ENCODE measurements at regions not wholly inside any gene's neighbourhood (a gene's known extent, or its start where the extent isn't known, plus 50 kb on each side); places are given as distances from the start of the nearest gene placed in this dataset.
A peak's percentile ranks its signal among the peaks of the same experiment; 100 is the strongest.
"Not testable (repeated sequence)": the region's sequence is repeated elsewhere in the genome, so short reads cannot be mapped to it uniquely, and the experiment has no call there.

- DNase-seq: not testable (repeated sequence)
These were observed 153.1 kb upstream of the PCDH9 start for GRCh38 chr13:67383109-67383757.

DNA sequence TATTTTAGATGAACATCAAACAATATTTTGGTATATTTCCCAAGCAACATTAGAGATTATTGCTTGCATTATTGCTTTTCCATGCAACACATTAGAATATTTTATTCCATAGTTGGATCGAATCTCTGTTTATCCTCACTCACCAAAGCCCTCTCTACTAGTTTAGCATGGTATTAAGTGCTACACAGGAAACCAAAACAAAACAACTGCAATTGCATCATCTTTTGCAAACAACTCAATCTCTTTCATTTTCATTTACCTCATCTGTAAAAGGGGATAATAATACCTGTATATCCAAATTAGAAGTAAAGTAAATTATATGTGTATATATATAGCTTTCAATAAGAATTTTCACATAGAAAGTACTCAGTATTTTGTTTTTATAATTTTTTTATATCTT lies 147.8 kb upstream of the PCDH9 start:
- no peak for DNase-seq

DNA sequence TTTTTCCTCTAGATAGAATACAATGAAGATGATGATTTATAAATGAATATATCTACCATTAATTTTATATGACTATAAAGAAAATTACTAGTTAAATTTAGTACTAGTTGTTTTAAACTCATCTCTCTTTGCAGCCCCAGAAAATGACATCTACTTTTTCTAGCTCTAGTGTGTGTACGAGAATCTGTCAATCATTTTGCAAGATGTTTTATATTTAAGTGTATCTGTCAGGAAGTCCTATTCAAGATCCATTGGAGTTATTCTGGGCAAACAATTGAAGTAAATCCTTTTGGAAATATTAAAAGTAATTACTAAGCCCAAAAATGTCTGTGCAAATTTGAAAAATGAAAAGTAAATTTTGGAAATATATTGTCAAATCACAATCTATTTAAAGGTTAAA lies 144.3 kb upstream of the PCDH9 start:
- DNase-seq: no peak

- no peak for DNase-seq
These were observed 142.8 kb upstream of the PCDH9 start for GRCh38 chr13:67372868-67373464.

DNA sequence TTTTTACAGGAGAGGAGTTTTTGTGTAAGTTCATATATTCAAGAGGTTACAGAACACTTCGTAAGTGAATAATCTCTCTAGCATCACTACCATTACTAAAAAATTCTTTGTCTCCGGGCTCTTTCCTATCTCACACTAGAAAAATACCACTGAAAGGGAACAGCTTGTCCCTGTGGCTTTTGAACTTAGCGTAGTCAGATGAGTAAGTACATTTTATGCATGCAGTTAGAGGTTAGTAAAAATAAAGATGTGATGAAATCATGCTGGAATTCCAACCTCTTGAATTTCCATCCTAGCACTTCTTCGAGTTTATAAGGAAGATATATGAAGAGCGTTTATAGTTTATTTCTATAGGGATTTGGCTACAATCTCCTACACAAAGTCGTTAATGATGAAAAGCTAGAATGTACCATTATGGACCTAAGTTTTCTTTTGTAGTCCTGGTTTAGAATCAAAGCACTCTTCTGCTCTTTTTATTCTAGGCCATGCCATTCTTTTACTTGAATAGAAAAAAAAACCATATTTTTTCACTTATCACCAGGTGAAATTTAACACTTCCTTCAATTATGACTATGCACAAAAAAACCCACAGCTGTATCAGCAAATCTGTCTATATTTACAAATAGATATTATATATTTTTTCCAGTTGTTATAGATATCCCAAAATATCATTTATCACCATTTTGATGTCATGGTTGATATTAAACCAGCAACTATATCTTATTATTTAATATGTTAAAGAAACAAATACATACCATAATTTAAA lies 139.9 kb upstream of the PCDH9 start:
- DNase-seq: no peak

- no peak for DNase-seq
These were observed 137.3 kb upstream of the PCDH9 start for GRCh38 chr13:67367399-67367798.

DNA sequence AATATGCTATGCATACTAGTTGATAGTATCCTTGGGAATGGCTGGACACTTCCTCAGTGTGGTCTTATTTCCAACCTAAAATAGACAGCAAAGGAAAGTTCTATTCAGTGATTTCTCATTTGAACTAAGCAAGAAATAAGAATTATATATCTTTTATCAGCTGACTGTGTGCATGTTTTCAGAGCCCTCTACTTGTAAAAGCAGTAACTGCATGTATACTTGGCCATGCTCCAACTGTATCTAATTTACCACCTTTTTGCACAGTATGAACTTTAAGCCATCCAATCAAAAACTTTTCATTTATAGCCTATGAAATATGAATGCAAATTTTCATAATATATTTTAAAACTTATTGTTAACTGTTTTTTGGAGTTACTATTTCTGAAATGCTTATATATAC lies 136.4 kb upstream of the PCDH9 start:
- DNase-seq: no peak

DNA sequence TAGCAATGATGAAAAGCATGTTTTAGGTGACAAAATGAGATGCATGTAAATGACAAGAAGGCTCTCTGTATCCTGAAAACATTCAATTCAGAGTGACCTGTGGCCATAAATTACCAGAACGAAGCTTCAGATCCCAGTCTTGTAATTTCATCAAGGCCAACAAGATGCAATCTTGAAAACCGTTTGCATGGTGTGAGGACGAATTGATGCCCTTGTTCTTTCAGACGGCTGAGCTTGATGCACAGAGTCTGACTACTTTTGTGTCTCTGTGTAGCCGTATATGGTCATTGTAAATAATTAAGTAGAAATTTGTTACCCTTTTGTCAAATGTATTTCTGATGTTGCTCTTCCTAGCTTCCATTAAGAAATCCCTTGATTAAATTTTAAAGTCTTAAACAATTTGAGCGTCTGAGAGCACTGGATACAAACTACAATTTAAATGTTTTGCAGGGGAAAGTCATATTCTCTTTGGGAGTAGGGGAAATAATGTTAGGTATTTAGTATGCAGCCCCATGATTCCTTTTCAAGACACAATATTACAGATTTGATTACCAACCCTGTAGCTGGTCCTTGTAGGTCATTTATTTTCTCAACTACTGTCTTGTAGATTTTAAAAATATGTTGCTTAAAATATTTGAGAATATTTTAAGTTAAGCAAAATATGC lies 125.8 kb upstream of the PCDH9 start:
- no peak for DNase-seq

- DNase-seq: no peak
These were observed 123.8 kb upstream of the PCDH9 start for GRCh38 chr13:67353941-67354340.

- DNase-seq: no peak
These were observed 122.9 kb upstream of the PCDH9 start for GRCh38 chr13:67353031-67353430.

DNA sequence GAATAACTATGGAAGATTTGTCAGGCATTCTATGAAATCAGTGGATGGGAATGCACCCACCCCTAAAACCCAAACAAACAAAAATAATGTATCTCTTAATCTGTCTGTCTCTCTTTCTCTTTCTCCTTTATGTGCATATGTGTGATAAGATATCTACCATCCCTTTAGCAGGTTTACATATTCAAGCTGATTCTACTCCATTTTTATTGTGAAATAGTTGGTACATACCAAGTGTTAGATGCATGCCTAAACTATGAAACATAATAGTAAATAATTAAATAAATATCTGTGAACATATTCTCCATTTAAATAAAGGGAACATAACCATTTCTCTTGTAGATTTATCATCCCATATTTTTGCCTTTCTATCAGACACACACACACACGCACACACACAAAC lies 121.8 kb upstream of the PCDH9 start:
- DNase-seq: no peak

DNA sequence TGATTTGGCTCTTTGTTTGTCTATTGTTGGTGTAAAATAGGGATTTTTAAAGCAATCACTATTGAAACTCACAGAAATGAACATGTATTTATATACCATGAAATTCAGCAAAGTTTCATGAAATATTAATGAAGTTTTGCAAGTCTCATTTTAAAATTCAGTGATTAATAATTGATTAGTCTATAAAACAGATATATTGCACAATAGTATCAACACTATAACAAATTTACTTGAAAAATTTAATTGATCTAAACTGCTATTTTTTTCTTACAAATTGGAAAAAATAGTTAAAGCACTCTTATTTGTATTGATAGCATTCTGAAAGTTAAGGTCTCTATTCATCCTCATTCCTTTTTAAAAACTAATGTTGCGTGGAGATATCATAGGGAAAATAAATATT lies 121.0 kb upstream of the PCDH9 start:
- DNase-seq: no peak

DNA sequence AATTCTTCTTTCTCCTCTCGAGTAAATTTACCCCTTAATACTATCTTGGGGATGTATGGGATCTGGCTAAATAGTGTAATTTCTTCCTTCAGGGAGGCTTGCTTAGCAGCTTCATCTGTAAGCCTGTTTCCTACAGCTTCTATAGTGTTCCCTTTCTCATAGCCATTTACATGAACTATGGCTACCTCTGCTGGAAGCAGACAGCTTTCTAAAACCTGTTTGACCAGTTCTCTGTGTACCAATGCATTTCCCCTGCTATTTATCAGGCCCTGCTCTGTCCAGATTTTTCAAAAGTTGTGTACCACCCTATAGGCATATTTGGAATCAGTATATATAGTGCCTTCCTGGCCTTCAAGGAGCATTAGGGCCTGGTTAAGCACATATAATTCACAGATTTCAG lies 113.6 kb upstream of the PCDH9 start:
- DNase-seq: peak; percentile 43

- DNase-seq: no peak
These were observed 111.3 kb upstream of the PCDH9 start for GRCh38 chr13:67341406-67341805.

- DNase-seq: no peak
These were observed 100.0 kb upstream of the PCDH9 start for GRCh38 chr13:67330149-67330548.

- DNase-seq: no peak
These were observed 98.8 kb upstream of the PCDH9 start for GRCh38 chr13:67328895-67329294.

DNA sequence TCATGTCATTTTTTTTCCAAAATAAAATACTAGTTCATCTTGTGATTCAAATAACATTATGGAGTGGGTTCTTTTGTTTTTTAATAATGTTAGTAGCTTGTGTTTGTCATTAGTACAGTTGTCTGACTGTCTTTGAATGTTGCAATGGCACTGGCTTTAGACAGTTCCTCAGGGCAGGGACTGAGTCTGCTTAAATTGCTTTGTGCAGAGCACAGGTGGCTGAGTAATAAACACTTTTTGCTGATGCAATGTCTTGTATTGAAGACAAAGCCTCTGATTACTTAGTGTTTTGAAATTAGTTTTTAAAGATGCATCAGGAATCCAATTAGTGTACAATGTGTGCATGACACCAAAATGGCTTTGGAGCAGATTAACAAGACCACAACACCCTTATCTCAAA lies 88.7 kb upstream of the PCDH9 start:
- DNase-seq: no peak

- DNase-seq: no peak
These were observed 88.3 kb upstream of the PCDH9 start for GRCh38 chr13:67318398-67318797.

DNA sequence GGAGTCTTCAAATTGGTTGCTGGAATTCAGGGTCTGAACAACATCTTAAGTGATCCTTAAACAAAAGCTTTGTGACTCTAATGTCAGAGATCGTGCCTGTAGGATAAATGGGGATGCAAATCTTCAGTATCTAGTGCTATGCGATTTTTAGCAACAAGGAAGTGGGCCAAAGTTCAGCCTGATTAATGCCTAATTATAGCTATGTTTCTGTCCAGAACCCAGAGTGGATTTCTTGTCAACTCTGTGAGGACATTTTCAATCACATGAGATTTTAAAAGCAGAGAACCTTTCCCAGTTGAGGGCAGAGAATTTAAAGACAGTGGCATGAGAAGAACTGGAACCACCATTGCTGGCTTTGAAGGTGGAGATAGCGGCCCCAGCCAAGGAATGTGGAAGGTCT lies 84.3 kb upstream of the PCDH9 start:
- DNase-seq: no peak

GRCh38 chr13:67308004-67308772 lies 78.1 kb upstream of the PCDH9 start:
- no peak for DNase-seq

GRCh38 chr13:67306742-67307141 lies 76.6 kb upstream of the PCDH9 start:
- DNase-seq: no peak

DNA sequence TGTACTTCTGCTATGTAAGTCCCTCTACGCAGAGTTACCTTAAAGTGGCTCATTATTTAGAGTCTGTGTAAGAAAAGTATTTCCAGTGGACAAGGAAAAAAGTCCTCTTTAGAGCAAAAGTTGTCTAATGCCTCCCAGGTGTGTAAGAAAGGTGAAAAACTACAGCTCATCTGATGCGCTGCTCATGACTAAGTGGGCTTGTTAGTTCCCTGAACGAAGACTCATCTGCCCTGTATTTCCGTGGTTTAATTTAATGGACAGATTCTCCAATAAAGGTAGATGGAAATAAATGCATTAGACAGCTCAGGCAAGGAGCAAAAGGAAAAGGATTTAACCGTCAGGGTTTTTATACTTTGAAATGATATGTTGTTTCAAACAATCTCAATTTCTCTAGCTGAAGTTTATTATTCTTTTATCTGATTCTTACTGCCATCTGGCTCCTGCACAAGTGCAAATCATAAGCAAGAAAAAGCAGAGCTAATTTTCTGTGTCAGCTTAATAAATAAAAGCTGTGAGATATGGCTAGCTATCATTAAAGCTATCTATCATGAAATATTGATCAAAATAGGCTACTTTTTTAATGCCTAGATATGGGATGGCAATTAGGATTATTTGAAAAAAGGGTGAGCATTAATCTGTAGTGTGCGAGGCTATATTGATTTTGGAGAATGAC lies 73.7 kb upstream of the PCDH9 start:
- no peak for DNase-seq

DNA sequence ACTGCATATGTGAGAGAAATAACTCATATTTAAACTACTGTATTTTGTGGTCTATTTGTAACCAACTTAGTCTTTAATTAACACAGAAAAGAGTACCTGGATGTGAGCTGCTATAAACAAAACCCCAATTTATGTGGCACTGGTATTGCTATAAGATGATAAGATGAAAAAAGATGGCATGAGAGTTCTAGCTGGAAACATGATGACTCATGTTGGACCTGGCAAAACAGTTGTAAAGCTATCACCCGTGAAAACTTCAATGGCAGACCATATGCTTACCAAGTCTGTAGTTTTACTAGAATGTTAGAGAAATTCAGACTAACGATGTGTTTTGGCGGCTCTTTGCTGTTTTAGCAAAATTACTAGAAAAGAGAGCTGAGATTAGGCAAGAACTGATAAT lies 69.6 kb upstream of the PCDH9 start:
- DNase-seq: no peak
